LNCAP (cell line): ENCODE measurements at regions not wholly inside any gene's neighbourhood (a gene's known extent, or its start where the extent isn't known, plus 50 kb on each side); places are given as distances from the start of the nearest gene placed in this dataset.

ENCODE experiments used
- CTCF ChIP-seq: fragments of 450-650 bp; IDR thresholded peaks from 2 replicates; pipeline ENCODE4 v1.5.1; 2017; ENCODE audit warnings: mild to moderate bottlenecking

GRCh38 chr11:122330279-122330965 lies 214.4 kb upstream of the BLID start:
- no peak for TF ChIP-seq CTCF

GRCh38 chr11:122327528-122327927 lies 211.5 kb upstream of the BLID start:
- no peak for TF ChIP-seq CTCF

- TF ChIP-seq CTCF = no peak
Observed at GRCh38 chr11:122323754-122324421, 207.9 kb upstream of the BLID start.

GRCh38 chr11:122322329-122322728 lies 206.3 kb upstream of the BLID start:
- no peak for TF ChIP-seq CTCF

- TF ChIP-seq CTCF = no peak
Observed at GRCh38 chr11:122320671-122321070, 204.7 kb upstream of the BLID start.

GRCh38 chr11:122319691-122320620 lies 203.9 kb upstream of the BLID start:
- TF ChIP-seq CTCF = no peak

GRCh38 chr11:122319085-122319484 lies 203.1 kb upstream of the BLID start:
- no peak for TF ChIP-seq CTCF
